ENCODE measurements at regions not wholly inside any gene's neighbourhood (a gene's known extent, or its start where the extent isn't known, plus 50 kb on each side); places are given as distances from the start of the nearest gene placed in this dataset.
A peak's percentile ranks its signal among the peaks of the same experiment; 100 is the strongest.

DNA sequence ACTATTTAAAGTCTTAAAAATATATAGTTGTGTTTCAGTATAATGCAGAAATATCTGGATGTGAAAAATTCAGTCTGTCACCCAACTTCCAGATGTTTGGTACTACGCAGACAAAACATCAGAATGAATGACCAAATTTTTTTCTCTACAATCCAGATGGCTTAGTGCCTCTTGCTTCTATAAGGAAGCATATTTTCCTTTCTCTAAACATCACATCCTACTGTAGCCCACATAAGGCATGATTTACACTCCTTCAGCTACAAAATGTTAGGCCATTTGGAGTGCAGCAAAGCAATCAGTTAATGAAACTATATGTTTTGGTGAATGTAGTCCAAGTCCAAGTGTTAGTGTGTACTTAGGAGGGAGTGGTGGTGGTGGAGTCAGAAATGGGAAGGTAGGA lies 162.9 kb upstream of the SIX2 start:
- DNase-seq = no peak

DNA sequence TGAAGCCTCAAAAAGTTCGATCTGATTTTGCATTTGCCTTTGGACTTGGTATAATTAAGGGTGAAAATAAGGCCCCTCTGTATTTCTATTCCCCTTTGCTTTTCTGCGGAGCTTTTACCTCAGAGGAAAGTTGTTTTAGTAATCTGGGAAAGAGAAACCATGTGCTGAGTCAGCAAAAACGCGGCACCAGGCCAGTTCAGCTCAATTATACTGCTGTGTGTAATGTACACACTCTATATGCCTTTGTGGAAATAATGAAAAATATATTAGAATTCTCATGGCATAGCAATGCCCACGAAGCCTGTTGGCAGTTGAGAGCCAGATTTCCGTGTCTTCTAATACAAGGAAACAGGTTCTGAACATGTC lies 161.9 kb upstream of the SIX2 start:
- DNase-seq = no peak

DNA sequence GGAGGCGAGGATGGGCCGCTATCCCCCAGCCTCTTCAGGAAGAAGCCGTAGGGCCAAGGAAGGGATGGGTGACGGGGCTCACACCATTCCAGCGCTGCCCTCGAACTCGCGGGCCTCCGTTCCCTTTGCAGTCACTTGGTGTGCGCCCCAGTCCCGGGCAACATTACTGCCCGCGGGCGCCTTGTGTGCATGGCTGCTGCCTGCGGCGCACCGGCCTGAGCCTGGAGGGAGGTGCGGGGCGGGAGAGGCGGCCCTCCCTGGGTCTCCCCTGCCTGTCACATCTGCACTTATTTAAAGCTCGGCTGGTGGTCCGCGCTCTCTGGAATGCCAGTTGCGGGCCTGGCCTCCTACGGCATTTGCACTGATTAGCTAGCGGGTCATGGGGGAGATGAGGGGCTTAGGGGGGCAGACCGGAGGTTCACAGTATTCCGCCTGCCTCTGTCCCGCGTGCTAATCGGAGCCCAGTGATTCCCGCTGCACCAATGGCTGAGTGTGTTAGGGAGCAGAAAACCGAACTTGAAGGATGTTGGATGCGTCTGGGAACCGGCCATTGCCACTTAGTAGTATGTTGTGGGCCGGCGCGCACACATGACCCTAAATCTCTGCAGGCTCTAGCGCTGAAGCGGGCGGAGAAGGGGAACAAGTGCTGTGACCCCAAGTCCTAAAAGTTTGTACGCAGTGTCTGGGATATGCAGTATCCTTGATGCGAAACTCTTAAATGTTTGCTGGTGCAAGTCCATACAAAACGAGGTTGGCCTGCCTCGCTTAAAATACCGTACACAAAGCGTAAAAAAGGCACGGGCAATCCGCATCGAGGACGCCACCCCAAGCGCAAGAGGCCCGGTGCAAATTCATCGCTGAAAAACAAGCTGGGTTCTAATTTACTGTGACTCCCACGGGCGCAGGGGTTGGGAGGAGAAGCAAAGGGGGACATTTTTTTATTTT lies 161.2 kb upstream of the SIX2 start:
- DNase-seq = no peak

DNA sequence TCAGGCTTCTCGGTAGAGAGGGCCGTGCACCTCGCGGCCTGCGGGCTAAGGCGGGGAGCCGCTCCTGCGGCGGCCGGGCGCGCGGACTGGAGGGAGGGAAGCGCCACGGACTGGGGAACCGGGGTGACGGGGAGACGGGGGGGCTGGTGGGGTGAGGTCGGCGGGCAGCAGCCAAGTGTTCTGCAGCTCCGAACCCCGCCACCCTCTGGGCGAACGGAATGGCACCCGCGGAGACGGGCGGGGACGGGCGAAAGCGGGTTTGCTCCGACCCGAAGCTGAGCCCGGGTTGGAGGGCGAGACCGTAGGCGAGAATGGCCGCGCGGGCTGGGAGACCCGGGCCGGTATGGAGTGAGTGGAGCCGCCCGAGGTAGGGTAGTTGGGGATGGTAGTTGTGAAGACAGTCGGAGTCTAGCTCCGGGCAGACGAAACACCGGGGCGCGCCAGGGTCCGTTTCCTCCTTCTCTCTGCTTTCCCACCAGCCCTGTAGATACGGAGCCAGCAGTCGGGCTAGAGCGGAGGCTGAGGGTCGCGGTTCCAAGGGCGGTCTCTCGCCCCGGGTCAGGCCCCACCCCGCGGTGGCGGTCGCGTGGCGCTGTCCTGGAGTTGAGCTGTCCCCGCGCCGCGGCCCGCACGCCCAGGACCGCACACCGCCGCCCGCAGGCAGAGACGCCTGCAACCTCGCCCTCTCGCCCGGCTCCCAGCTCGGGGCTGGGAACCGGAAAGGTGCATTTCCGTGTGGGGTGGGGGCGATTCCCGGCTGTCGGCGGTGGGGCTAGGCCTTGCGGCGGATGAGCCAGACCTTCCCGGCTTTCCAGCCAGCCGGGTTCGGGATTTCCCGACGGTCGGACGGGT lies 160.3 kb upstream of the SIX2 start:
- DNase-seq = no peak

DNA sequence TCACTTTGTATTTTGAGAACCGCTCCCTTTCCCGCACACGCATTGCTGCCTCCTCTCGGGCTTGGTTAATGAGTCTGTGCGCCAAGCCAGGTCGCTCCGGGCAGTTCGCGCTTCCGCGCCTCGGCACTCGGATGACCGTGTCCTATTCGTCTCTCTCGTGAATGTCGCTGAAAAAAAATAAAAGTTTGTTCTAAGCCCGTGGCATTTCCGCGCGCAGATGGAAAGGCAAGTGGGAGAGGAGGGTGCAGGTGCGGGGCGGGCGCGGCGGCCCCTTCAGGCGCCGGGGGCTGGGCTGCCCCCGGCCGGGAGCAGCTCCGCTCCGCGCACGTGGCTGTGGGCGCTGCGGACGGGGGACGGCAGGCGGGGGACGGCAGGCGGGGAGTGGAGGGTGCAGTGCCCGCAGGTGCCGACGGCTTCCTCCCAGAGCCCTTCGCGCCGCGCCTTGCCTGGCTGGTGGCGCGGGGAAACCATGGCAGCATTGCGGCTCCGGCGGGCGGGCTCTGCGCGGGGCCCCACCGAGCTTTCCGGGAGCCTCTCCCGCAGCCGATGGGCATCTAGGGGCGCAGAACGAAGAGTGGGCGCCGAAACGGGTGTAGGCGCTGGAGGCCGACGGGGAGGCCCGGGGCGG lies 159.6 kb upstream of the SIX2 start:
- no peak for DNase-seq

DNA sequence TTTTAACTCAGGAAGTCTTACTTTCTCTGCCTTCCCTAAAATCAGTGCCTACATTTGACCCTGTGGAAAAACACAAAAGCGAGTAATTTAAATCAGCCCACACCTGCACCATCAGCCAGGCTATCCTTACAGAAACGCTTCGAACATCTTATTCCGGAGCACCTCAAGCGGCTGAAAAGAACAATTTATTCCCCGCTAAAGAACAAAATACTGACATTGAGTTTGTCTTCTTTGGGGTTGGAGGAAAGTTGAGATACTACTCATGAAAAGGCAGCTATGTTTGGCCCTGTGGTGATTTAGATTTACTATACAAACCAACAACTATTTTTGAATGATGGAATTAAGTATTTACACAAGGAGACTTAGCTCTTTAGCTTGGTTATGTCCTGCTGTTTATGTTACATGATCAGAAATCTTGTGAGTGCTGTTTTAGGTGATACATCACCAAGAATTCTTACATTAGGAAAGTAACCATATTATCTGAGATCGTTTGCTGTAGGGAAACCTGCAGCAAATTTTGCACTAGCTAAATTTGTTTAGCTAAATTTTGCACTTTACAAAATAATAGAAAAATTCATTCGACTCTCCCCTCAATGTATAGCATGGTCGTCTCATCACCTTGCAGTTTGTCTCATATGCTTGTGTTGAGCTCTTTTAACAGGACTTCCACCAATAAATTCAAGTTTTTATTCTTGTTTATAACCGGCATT lies 158.8 kb upstream of the SIX2 start:
- DNase-seq = no peak

DNA sequence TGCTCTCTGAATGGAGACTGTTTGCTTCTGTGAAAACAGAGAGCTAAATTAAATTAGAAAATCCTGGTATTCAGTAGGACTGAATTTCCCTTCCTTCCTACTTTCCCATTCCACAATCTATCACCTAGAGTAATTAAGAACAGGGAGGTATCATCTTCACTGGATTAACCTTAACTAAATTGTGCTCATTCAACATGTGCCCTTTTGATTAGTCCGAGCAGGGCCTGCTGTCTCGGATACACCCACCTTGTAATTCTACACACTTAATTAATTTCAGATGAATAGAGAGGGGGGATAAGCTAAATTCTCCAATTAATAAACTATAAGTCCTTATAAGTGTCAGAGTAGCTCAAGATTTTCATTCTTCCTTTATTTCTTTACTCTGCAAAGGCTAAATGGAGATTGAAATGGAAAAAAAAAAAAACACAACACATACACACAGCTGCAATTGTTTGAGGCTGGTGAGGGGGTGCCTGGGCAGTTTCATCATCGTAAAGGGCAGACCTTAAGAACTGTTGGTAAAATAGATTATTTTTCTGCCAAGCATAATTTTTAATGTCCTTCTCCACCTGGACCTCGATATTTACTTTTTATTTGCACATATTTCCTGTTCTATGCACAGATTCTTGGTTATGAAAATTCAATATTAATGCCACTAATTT lies 157.1 kb upstream of the SIX2 start:
- DNase-seq = no peak

DNA sequence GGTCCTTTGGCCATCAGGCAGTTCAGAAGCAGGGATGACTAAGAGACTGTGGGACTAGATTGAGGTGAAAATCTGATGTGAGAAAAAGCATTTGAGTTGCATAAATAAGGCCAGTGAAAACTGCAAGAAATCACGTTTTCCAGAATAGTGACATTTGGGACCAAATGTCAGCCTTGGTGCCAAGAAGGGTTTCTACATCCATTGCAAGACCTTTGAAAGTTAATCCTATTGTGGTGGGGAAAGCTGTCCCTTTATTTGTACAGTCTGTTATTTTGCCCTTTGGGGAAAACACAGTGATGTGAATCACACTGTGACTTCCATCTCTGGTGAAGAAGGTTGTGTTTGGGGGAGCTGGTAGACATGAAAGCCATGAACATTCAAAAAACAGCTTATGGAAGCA lies 153.5 kb upstream of the SIX2 start:
- DNase-seq = no peak

DNA sequence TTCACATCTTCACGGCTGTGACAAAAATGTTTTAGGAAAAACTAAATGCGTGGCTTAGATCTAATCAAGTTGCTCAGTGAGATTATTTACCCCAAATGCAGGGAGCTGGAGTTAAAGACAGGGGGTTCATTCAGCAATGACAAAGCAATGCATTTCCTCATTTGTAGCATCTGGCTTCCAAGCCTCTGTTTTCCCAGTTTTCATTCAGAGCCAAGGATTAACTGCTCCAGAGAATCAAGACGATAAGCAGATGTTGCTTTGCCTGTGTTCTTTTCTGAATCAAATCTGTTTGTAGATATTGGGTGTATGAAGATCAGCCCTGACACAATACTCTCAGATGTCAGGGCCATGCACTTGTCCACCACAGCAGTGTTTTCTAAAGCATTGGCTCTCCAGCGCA lies 147.4 kb upstream of the SIX2 start:
- no peak for DNase-seq

DNA sequence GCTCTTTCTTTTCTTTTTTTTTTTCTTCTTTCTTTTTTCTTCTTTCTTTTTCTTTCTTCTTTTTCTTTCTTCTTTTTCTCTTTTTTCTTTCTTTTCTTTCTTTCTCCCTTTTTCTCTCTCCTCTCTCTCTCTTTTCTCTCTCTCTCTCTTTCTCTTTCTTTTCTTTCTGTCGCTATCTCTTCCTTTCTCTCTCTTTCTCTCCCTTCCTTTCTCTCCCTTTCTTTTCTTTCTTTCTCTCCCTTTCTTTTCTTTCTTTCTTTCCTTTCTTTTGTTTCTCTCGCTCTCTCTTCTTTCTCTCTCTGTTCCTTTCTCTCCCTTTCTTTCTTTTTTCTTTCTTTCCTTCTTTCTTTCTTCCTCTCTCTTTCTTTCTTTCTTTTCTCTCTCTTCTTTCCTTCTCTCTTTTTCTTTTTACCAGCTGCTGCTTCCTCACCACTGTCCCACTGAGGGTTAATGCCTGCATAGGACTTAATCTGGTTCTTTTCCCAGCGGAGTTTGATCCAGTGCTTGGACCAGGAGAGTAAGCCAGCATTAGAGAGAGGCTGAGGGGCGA lies 145.4 kb upstream of the SIX2 start:
- no peak for DNase-seq

DNA sequence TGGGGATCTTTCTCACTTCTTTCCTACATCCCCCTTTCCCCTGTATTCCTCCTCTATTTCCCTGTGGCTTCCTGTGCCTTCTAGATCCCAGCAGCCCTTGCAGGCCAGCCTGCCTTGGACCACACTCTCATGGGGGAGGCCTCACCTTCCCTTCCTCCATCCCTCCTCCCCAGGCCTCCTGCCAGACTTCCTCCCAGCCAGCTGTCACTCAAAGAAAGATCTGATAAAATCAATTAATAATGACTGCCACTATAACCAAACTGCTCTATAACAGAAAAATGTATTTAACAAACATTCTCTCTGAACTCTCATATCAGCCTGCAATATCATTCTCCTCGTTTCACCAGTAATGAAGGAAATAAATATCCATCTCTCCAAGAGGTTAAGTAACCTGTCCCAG lies 144.9 kb upstream of the SIX2 start:
- no peak for DNase-seq

DNA sequence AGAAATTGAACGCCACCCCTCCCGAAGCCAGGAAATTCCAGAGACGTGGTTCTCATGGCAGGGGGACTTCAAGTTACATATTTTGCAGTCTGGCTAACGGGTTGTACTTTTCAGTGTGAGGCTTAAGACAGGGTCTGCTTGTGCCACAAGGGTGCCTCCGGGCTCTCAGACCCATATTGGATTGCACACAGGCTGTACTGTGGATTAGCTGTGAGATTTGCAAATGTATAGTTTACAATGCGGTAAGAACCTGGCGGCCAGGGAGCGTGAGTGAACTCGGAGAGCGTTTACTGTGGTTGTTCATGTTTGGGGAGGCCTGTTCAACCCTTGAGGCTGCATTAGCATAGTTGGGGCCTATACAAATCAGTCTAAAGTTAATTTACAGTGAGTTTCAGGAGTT lies 143.9 kb upstream of the SIX2 start:
- DNase-seq = no peak

DNA sequence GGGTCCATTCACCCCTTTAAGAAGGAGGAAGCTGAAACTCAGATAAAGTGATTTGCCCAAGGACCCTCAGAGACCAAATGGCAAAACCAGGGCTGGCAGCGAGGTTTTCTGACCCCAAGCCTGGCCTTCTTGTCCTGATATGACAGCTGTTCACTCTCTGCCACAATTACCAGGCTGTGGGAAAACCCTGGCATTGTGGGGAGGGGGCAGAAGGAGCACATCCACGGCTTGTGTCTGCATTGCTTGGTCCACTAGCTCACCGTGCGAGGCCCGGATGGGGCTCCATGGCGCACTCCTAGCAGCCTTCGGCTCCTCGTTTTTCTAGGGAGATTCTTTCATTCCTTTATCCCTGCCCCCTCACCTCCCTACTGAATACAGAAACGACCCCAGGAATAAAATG lies 143.4 kb upstream of the SIX2 start:
- no peak for DNase-seq

DNA sequence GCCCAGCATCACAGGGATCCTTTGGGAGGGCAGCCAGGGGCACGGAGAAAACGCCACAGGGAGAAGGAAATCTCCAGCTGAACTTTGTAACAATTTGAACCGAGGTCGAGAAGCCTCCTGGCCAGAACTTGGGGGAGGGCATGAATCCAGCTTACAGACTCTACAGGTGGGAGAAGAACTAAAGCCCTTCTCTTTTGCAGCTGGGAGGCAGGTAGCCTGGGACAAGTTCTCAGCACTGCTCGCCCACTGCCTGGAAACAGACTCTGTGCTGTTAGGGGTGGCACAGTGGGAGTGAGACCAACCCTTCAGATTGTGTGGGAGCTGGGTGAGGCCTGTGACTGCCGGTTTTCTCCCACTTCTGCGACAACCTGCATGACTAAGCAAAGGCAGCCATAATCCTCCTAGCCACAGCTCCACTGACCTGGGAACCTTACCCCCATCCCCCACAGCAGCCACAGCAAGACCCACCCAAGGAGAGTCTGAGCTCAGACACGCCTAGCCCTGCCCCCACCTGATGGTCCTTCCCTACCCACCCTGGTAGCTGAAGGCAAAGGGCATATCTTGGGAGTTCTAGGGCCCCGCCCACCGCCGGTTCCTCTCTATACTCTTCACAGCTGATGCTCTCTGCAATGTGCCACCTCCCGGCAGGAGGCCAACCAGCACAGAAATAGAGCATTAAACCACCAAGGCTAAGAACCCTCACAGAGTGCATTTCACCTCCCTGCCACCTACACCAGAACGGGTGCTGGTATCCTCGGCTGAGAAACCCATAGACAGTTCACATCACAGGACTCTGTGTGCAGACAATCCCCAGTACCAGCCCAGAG lies 136.0 kb upstream of the SIX2 start:
- no peak for DNase-seq

DNA sequence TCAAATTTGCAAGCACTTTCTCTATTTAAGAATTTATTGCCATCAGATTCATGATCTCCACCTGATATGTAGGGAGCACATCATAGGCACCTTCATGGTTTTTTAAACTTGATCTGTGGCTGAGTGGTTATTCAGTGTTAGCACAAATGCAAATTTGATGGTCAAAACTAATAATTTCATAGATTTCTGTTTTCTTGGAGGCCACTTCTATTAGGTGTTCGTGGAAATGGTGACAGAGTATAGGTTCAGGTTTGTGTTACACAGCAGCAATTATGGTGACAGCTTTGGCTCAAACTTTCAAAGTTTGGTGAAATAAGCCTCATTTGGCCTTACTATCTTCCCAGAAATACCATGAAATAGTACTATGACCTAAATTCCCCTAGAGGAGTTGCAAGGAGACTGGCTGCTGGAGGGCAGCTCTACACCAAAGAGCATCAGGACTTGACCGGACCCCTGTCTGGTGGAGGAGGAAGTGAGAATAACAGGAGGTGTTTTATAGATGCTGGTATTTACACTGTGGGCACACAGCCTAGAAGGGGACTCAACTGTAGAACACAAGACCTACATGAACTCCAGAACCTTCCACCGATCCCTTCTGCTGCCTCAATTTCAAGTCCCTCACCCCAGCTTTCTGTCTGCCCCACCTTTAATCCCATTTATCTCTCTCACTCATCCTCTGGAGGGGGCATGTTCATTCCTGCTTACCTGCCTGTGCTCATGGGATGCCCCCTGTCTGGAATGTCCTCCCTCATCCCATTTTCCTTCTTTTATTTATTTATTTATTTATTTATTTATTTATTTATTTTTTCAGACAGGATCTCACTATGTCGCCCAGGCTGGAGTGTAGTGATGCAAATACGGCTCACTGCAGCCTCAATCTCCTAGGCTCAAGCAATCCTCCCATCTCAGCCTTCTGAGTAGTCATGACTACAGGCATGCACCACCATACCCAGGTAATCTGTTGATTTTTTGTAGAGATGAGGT lies 132.9 kb upstream of the SIX2 start:
- no peak for DNase-seq

DNA sequence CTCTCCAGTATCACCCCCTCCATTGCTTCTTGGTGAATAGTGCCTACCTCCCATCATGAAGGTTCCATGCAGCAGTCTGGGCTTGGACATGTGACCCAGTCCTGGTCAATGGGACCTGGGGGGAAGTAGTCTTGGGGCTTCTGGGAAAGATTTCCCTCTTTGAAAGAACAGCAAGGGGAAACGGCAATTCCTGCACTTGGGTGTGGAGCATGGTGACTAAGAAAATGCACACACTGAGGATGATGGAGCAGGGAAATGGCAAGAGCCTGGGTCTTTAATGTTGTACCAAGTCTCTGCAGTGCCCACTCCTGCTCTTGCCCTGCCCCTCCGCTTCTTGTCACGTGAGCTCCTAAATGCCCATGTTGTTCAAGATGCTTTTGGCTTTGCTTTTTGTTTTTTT lies 131.4 kb upstream of the SIX2 start:
- DNase-seq = no peak

DNA sequence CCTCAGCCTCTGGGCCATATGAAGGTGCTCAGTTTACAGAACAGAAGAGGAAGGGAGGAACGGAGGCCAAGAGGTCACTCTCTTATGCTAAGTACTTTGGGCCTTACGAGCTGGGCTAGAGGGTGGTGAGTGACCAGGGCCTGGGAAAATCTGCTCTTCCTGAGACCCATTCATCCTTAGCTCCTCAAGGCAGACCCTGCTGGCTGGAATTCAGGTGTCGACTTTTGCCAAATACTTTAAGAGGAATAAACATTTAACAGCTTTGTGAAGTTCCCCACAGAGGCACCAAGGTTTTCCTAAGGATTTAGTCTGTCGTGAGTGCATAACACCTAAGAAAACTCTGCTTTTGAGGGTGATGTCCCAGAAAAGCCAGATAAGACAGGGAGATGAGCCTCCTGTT lies 129.7 kb upstream of the SIX2 start:
- DNase-seq = no peak

DNA sequence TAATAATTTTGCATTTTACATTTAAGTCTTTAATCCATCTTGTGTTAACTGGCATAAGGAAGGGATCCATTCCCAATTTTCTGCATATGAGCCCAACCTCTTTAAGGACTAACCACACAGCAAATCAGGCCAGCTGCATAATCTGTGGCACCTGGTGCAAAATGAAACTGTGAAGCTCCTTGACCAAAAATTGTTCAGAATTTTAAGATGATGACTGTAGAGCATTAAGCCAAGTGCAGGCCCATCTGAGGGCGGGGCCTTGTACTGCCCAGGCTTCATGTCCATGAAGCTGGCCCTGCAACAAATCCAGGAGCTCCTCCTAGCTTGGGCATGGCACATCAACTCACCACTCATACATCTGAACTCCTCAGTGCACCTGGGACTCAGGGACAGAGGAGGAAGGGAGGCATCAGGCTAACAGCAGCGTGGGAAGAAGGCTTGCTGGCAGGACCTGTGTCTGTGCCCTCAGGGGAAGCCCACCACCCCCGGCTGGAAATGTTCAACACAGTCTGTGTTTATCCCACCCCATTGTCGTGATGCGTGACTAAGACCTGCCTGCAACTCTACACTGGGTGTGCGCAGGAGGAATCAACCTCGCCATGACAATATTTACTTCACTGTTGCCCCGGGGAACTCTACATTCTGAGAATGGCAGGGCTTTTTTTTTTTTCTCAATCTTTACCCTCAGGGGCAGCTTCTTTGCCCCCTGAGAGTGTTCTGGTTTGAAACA lies 128.9 kb upstream of the SIX2 start:
- no peak for DNase-seq

DNA sequence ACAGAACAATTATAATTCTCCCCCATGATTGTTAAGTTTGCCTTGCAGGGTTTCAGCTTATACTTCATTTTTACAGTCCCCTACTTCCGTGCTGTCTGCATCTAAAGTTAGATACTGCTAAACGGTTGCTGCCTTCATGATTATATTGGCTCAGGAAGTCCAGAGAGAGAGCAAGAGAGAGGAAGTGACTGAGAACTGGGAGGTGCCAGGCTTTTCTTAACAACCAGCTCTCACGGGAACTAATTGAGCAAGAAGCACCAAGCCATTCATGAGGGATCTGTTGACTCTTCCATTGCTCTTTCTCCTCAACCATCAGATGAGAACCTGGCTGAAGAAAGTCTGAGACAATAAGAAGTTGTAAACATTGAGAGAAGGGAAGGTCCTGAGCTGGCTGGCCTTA lies 125.5 kb upstream of the SIX2 start:
- DNase-seq = peak; percentile 82 to 83

Measured in inflammatory macrophage (primary cell).